Tibial artery (tissue), 4 donors: ENCODE measurements at regions not wholly inside any gene's neighbourhood (a gene's known extent, or its start where the extent isn't known, plus 50 kb on each side); places are given as distances from the start of the nearest gene placed in this dataset.

Experiments used
- DNase-seq, 2 donors: peaks; one replicate each; pipeline ENCODE4 v3.0.0-alpha.2; 2019
- H3K27ac ChIP-seq, 2 donors: fragments of 200-600 bp; sonication (generic) in 1 of 2; 1 replicate in 1 of 2; 2 replicates in 1 of 2; pipeline ENCODE4 v1.5.1; 2018 to 2019; ENCODE audit warnings: mild to moderate bottlenecking in 1 of 2
- H3K27me3 ChIP-seq, 2 donors: fragments of 200-600 bp; sonication (generic) in 1 of 2; one replicate each; pipeline versions ENCODE4 v1.5.1 to v1.6.0; 2016 to 2019
- H3K36me3 ChIP-seq, 3 donors: fragments of 200-600 bp; sonication (generic) in 2 of 3; one replicate each; pipeline ENCODE4 v1.5.1; 2016 to 2019; ENCODE audit warnings: mild to moderate bottlenecking in 2 of 3
- H3K4me1 ChIP-seq, 4 donors: fragments of 200-600 bp; sonication (generic) in 2 of 4; 1 replicate in 3 of 4; 2 replicates in 1 of 4; pipeline ENCODE4 v1.5.1; 2016 to 2019
- H3K4me3 ChIP-seq, 2 donors: fragments of 200-600 bp; sonication (generic) in 1 of 2; 1 replicate in 1 of 2; 2 replicates in 1 of 2; pipeline ENCODE4 v1.5.1; 2018 to 2019; ENCODE audit warnings: mild to moderate bottlenecking in 2 of 2
- H3K9me3 ChIP-seq, 3 donors: fragments of 200-600 bp; sonication (generic) in 1 of 3; one replicate each; pipeline ENCODE4 v1.5.1; 2016 to 2019
- CTCF ChIP-seq, 2 experiments: fragments of 200-600 bp in 1 of 2; fragments of 450-650 bp in 1 of 2; IDR thresholded peaks; one replicate each; pipeline ENCODE4 v1.5.1; 2017 to 2019; ENCODE audit warnings: antibody characterized with exemption in 2 of 2, mild to moderate bottlenecking in 1 of 2, moderate library complexity in 1 of 2
- intact Hi-C: fragments of 100-400 bp; cut with DNase I; formaldehyde crosslinking; loops from one replicate; pipeline ENCODE4 v1.15.0; 2023; ENCODE audit warnings: low total_unique reads

- Histone ChIP-seq H3K27ac (no peak overlapping the region), H3K4me3 (no peak overlapping the region), H3K9me3 (no peaks in the 10 kb centered on the region), H3K36me3 (no peaks in the 10 kb centered on the region), H3K27me3 (no peaks in the 10 kb centered on the region), H3K4me1 (no peaks in the 10 kb centered on the region)
- no peak for TF ChIP-seq CTCF (IDR thresholded peaks at IDR 0.05)
- intact Hi-C loops, result no loop called here
- no peak for DNase-seq
Measured at GRCh38 chr18:75904416-75904815, 476.9 kb upstream of the SMIM21 start.

- Histone ChIP-seq H3K4me3 (no peak overlapping the region), H3K4me1 (peaks cover 0 to 10% (median 2%) of the 10 kb centered on the region in 4 donors), H3K27ac (no peak overlapping the region), H3K27me3 (no peaks in the 10 kb centered on the region), H3K36me3 (no peaks in the 10 kb centered on the region), H3K9me3 (no peaks in the 10 kb centered on the region)
- no peak for TF ChIP-seq CTCF (IDR thresholded peaks at IDR 0.05)
- DNase-seq, result no peak
- intact Hi-C loops, result no loop called here
Measured at GRCh38 chr18:75898651-75899050, 471.1 kb upstream of the SMIM21 start.

- TF ChIP-seq CTCF (IDR thresholded peaks at IDR 0.05), result no peak
Measured at GRCh38 chr18:75897386-75897785, 469.9 kb upstream of the SMIM21 start.

GRCh38 chr18:75896865-75897264 lies 469.4 kb upstream of the SMIM21 start:
- no peaks in the 10 kb centered on the region for H3K9me3 ChIP-seq
- no peak overlapping the region for H3K4me3 ChIP-seq
- no peaks in the 10 kb centered on the region for H3K36me3 ChIP-seq
- TF ChIP-seq CTCF (IDR thresholded peaks at IDR 0.05), result no peak
- H3K27me3 ChIP-seq, result no peaks in the 10 kb centered on the region
- DNase-seq, result no peak
- H3K27ac ChIP-seq, result no peak overlapping the region
- intact Hi-C loops, result no loop called here
- peaks cover 0 to 10% (median 2%) of the 10 kb centered on the region in 4 donors for H3K4me1 ChIP-seq

More at GRCh38 chr18:75897386-75897785, 469.9 kb upstream of the SMIM21 start:
- peaks cover 0 to 10% (median 2%) of the 10 kb centered on the region in 4 donors for H3K4me1 ChIP-seq
- DNase-seq, result no peak
- H3K4me3 ChIP-seq, result no peak overlapping the region
- H3K36me3 ChIP-seq, result no peaks in the 10 kb centered on the region
- no peak overlapping the region for H3K27ac ChIP-seq
- no peaks in the 10 kb centered on the region for H3K27me3 ChIP-seq
- intact Hi-C loops, result no loop called here
- no peaks in the 10 kb centered on the region for H3K9me3 ChIP-seq

- Histone ChIP-seq H3K27ac (no peak overlapping the region), H3K36me3 (no peaks in the 10 kb centered on the region), H3K4me1 (peaks cover 0 to 10% (median 2%) of the 10 kb centered on the region in 4 donors), H3K27me3 (no peaks in the 10 kb centered on the region), H3K4me3 (no peak overlapping the region), H3K9me3 (no peaks in the 10 kb centered on the region)
- DNase-seq, result no peak
- intact Hi-C loops, result no loop called here
- no peak for TF ChIP-seq CTCF (IDR thresholded peaks at IDR 0.05)
Measured at GRCh38 chr18:75895135-75895534, 467.6 kb upstream of the SMIM21 start.

GRCh38 chr18:75884728-75885127 lies 457.2 kb upstream of the SMIM21 start:
- Histone ChIP-seq H3K27ac (no peak overlapping the region), H3K9me3 (no peaks in the 10 kb centered on the region), H3K4me3 (no peak overlapping the region), H3K36me3 (no peaks in the 10 kb centered on the region), H3K27me3 (no peaks in the 10 kb centered on the region), H3K4me1 (no peaks in the 10 kb centered on the region)
- intact Hi-C loops, result no loop called here
- no peak for TF ChIP-seq CTCF (IDR thresholded peaks at IDR 0.05)
- DNase-seq, result no peak
